PFSK-1 (cell line): ENCODE measurements at regions not wholly inside any gene's neighbourhood (a gene's known extent, or its start where the extent isn't known, plus 50 kb on each side); places are given as distances from the start of the nearest gene placed in this dataset.

Experiments used
- FOXP2 ChIP-seq: optimal IDR thresholded peaks from 2 replicates; pipeline ENCODE3; 2011; ENCODE audit warnings: borderline replicate concordance, control low read depth, inconsistent platforms; ENCODE audit not compliant: insufficient read depth; ENCODE audit errors: extremely low read length, extremely low read depth
- POLR2AphosphoS5 ChIP-seq: IDR thresholded peaks from 2 replicates; pipeline ENCODE4 v1.6.1; 2012; ENCODE audit warnings: low read depth, mild to moderate bottlenecking, control low read depth, low read length, moderate library complexity
- REST ChIP-seq, 2 experiments: IDR thresholded peaks; 2 replicates each; pipeline versions ENCODE4 v1.6.1 to v1.8.0; 2011 to 2012; ENCODE audit warnings: low read depth in 2 of 2, low read length in 2 of 2, control low read depth in 1 of 2, inconsistent platforms in 1 of 2, mild to moderate bottlenecking in 1 of 2, moderate library complexity in 1 of 2; ENCODE audit not compliant: insufficient read depth in 1 of 2
- SIN3A ChIP-seq: IDR thresholded peaks from 2 replicates; pipeline ENCODE4 v1.6.1; 2012; ENCODE audit warnings: mild to moderate bottlenecking, low read length, moderate library complexity, borderline replicate concordance; ENCODE audit not compliant: insufficient read depth
- TAF1 ChIP-seq: IDR thresholded peaks from 2 replicates; pipeline ENCODE4 v1.6.1; 2012; ENCODE audit warnings: low read length, control low read depth, borderline replicate concordance; ENCODE audit not compliant: insufficient read depth

DNA sequence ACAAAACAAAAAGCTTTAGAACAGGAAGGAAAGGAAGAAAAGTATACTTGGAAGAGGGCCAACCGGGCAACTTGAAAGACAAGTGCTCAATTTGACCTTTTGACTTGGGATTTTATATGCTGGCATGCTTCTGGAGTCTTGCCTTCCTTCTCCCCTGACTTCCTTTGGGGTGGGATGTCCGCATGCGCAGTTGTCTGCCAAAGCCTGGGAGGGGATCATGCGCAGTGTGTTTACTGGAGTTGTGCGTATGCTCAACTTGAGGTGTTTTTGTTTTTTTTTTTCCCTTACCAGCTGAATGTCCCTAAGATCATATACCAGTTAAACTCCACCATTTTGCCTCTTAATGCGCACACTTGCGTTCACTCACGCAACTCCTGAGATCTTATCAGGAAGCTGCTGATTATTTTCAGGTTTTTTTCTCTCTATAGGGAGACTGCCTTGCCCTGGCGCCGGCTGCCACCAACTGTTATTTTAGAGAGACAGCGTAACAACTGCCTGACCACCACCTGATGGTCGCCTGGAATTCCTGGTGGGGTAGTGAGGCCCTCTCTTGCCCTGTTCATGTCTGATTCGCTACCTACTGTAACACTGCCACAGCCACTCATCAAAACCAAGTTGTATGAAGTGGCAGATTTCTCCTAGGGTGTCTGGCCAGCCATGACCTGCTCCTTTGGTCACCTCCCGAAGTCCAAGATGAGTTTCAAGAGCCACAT lies 138.7 kb upstream of the ZNF644 start:
- TF ChIP-seq FOXP2 (no peak), TAF1 (no peak), SIN3A (no peak), POLR2AphosphoS5 (no peak), REST (IDR thresholded peaks at IDR 0.05; ENCODE audit: insufficient read depth in 1 of 2, low read depth in 2 of 2, low read length in 2 of 2) (no peak)

DNA sequence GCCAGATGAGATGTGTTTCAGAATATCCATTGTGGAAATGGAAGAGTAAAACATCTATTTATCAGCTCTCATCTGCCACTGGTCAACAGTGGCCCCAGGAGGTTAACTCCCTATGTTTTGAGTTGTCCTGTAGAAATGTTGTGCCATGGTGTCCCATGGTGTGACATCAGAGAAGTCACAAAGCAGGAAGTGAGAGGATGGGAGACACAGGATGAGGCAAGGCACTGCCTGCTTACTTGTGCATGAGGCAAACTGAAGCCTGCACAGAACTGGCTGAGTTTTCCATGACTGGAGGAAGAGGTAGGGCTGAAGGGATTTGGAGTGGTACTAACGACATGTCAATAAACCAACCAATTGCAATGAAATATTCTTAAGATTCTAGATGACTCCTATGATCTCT lies 131.5 kb upstream of the ZNF644 start:
- TF ChIP-seq FOXP2: no peak
- TF ChIP-seq REST (IDR thresholded peaks at IDR 0.05; ENCODE audit: insufficient read depth in 1 of 2, low read depth in 2 of 2, low read length in 2 of 2): no peak
- no peak for TF ChIP-seq TAF1
- no peak for TF ChIP-seq SIN3A
- TF ChIP-seq POLR2AphosphoS5: no peak

GRCh38 chr1:91152331-91152730 lies 130.5 kb upstream of the ZNF644 start:
- TF ChIP-seq POLR2AphosphoS5 (no peak), REST (IDR thresholded peaks at IDR 0.05; ENCODE audit: insufficient read depth in 1 of 2, low read depth in 2 of 2, low read length in 2 of 2) (no peak), SIN3A (no peak), FOXP2 (no peak), TAF1 (no peak)

DNA sequence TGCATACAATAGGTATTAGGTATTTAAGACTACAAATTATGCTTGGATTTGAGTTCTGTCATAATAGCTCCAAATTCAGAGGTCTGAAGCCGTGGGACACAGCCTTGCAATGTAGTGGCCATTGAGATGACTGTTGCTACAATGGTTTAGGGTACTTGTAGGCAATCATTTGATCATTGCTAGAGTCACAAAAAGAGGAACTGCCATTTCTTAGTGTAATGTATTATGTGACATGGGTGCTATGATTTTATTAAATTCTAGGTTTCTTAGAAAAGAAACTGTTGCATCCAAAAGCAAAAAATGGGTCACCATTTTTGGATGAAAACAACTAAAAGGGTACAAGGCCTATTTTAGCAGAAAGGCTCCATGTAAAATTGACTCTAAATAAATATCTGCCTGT lies 129.9 kb upstream of the ZNF644 start:
- no peak for TF ChIP-seq SIN3A
- TF ChIP-seq POLR2AphosphoS5: no peak
- TF ChIP-seq REST (IDR thresholded peaks at IDR 0.05; ENCODE audit: insufficient read depth in 1 of 2, low read depth in 2 of 2, low read length in 2 of 2): no peak
- TF ChIP-seq TAF1: no peak
- TF ChIP-seq FOXP2: no peak
